GM04504 (cell line): ENCODE measurements at regions not wholly inside any gene's neighbourhood (a gene's known extent, or its start where the extent isn't known, plus 50 kb on each side); places are given as distances from the start of the nearest gene placed in this dataset.
"Not testable (repeated sequence)": the region's sequence is repeated elsewhere in the genome, so short reads cannot be mapped to it uniquely, and the experiment has no call there.

Experiments used
- DNase-seq: peaks from one replicate; pipeline ENCODE4 v3.0.0-alpha.2; 2012; ENCODE audit warnings: low read depth

DNA sequence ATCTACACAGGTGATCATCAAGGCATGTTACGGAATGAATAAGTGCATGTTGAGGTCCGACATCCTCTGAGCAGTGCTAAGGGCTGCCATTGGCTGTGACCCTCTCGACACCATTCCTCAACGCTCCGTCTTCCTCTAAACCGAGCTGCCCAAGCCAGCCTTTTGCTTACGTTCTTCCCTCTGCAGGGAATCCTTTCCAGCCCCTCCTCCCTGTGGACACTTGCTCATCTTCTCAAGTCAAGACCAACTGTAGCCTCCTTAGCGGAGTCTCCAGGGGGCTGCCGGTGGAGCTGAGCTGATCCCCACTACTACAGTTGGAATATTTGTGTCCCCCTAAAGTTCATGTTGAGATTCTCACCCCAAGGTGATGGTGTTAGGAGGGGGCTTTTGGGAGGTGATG, 781.0 kb downstream of the TBC1D22A start:
- DNase-seq, result no peak

DNA sequence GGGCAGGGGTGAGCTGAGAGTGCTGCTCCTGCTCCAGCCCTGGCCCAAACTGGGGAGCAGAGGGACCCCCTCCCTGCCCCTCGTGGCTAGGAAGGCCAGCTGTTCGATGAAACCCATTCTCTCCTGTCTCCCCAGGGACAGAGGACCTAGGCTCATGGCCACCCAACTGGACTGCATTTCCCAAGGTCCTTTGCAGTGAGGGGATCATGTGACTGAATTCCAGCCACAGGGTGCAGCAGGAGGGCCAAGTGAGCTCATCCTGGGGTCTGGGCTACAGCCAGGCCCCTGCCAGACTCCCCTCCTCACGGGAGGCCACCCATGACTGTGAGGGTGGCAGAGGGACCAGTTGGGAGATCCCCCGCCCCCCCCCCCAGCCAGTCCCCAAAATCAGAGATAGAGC, 777.6 kb downstream of the TBC1D22A start:
- DNase-seq, result no peak

DNA sequence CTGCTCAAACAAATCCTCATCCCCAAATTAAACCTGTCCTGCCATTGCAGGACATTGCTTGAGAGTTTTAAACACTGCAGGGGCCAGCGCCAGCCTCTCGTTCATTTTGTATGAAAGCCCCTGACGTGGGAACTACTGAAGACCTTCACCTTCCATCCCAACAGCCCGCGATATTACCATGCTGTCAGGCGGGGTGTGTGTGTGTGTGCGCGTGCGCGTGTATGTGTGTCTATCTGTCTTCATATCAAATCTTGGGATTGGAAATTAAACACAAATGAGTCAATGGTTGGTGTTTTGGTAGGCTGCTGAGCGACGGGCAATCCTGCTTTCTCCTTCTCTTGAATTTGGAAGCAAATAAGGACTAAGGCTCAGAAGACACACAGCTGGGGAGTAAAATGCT, 776.9 kb downstream of the TBC1D22A start:
- DNase-seq, result no peak

DNA sequence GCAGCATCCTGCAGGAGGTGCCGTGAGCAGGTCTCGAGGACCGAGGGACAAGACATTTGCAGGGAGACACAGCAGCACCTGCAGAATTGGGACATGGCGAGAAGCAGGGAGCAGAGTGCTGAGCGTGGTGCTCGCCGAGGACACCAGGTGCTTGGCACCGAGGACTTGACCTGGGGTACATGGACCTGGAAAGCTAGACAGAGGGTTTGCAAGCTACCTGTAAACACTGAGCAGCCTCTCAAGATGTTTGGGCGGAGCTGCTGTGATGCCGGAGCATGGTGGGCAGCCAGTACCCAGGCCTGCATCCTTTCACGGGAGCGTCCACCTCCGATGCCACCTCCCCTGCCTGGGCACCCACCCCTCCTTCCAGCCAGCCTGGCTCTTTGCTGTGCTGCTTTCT, 773.2 kb downstream of the TBC1D22A start:
- DNase-seq, result no peak

DNA sequence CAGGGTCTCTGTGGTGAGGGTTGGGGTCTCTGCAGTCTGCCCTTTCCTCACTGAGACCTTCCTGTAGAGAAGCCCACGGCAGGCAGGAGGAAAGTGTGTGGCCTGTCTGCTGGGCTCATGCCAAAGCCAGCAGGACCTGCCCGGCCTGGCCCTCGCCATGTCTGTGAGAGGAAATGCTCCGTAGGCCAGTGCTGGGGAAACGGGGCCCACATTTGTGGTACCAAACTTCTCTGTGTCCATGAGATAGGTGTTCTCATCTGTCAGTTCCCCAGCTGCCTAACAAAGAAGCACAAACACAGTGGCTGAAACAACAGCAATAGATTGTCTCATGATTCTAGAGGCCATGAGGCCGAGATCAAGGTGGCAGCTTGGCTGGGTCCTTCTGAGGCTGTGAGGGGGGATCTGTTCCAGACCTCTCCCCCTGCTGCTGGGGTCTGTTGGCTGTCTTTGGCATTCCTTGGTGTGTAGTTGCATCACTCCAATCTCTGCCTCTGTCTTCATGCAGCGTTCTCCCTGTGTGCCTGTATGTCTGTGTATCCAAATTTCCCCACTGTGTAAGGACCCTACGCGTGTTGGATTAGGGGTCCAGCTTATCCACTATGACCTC, 772.5 kb downstream of the TBC1D22A start:
- DNase-seq, result no peak

DNA sequence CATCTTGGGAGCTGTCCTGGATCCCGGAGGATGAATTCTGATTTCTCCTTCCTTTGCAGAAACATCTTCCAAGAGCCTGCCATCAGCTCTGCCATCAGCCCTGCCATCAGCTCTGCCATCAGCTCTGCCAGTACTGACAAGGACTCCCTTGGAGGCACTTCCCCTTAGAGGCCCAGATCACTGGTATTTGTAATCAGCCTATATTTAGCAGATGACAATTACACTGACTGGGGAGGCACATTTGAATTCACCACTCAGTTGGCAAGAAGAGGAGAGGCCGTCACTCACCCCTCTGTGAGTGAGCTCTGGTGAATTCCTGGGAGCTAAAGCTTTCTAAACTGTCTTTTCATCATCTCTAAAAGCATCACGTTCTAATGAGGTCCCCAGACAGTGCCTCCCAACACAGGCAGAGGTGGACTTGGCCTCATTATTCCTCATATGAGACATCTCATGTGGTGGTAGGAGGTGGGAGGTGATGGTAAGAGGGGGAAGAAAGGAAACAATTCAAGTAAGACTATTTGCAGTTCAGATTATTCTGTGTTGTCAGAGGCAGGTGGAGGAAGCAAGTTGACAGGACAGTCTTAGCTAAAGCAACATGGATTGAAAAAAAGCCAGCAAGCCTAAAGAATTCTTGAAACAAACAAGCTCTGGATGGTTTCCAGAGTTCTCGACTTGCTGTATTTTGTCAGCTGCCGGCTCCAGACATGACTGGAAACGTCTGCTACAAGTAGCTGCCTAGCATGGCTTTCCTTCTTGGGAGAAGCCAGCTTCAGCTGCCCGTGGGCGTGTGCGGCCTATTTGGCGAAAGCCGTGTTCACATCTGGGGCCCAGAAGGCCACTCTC, 771.7 kb downstream of the TBC1D22A start:
- no peak for DNase-seq

DNA sequence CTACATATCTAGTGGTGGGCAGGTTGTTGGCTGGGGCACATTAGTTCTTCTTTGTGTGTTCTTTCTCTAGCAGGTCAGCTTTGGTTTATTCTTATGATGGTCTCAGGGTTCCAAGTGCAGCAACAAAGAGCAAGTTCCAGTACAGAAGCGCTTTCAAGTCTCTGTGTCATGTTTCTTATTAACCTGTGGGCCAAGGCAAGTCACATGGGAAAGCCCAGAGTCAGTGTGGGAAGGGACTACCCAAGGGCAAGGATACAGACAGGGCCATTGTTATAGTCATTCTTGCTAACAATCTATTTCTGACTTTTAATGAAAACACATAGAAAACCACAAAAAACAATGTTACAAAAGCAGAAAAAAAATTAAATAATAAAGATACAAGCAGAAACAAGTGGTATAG, 754.6 kb downstream of the TBC1D22A start:
- DNase-seq, result no peak

DNA sequence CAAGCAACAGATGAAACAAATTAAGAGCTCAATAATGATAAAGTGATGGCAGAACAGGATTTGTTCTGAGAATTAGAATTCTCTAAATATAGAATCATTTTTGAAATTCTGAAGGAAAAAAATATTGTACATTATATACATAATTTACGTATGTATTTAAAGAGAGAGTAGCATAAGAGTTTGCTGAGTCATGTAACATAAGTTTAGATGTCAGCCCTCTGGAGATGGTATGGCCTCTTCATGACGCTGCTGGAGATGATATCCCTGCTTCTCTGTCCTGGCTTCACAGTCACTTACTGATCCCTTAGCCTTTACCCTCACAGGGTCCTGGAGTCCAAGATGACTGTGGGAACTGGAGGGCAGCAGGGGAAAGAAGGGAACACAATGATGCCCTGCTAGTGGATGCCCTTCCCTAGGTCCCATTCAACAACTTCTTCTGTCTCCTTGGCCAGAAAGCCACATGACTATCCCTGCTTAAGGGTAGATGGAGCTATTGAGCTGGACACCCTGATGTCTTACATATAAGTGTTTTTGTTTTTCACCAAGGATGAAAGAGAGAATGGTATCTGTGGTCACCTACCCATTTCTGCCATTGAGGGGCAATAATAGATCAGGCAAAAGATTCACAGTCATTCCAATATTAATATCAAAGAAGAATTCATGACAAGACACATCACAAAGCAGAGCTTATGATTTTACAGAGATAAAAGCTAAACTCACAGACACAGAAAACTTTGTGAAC, 753.1 kb downstream of the TBC1D22A start:
- no peak for DNase-seq

DNA sequence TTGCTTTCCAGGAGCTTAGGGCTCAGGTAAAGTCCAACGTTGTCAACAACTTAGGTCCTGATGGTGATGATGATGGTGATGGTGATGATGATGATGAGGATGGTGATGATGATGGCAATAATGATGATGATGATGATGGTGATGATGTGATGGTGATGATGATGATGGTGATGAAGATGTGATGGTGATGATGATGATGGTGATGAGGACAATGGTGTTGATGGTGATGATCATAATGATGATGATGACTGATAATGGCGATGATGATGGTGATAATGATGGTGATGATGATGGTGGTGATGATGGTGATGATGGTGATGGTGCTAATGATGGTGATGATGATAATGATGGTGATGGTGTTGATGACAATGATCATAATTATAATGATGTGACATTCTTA, 750.2 kb downstream of the TBC1D22A start:
- no peak for DNase-seq

DNA sequence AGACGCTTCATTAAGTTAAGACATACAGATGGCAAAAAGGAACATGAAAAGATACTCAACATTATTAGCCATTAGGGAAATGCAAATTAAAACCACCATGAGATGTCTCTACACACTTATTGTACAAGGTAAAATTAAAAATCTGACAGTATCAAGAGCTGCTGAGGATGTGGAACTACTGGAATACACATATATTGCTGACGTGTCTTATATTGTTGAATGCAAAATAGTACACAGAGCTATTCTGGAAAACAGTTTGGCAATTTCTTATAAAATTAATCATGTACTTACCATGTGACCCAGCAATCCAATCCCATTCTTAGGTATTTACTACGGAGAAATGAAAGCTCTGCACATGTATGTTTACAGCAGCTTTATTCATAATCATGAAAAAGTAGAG, 742.5 kb downstream of the TBC1D22A start:
- no peak for DNase-seq

DNA sequence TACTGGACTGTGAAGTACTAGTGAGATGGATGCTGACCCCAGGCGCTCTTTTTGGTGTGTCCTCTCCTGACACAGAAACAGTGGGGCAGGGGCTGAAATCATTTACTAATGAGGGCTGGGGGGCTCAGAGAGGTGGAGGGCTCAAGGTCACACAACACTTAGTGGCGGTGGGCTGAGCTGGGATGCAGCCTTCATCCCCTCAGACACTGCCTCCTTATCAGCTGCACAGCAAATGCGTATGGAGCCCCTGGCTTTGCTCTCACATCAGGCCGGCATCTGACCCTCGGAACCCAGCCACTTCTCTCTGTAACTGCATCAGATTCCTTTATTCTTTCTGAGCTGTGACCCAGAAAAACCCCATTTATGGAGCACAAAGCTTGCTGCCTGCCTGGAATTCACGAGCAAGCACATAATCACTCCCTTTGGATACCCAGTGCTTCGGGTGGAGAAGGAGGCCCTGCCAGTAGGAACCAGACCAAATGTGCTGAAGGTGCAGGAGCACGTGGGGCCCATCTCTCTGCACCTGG, 736.6 kb downstream of the TBC1D22A start:
- no peak for DNase-seq

DNA sequence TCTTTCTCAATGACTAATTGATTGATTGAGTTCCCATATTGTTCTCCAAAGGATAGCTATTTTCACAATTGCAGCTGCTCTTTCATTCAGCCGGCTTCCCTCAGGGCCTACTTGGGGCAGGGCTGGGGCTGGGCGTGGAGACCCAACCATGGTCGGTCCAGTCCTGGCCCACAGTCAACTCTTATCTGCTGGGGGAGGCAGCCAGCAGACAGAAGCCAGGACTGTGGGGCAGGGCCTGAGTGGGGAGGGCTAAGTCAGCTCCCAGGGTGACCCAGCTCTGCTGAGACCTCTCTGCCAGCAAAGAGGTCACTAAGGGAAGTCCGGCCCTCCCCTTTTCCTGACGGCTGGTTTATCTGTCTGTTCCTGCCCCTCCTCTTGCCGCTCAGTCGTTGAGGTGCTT, 735.2 kb downstream of the TBC1D22A start:
- no peak for DNase-seq

DNA sequence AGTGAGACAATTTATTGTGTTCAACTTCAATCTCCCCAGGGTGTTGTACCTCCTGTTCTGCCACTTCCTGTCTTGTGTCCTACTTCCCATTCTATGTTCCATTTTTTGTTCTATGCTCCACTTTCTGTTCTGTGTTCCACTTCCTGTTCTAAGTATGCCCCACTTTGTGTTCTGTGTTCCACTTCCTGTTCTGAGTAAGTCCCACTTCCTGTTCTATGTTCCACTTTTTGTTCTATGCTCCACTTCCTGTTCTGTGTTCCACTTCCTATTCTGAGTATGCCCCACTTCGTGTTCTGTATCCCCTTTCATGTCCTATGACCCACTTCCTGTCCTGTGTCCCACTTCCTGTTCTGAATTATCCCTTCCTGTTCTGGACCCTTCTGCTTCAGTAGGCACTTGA, 732.7 kb downstream of the TBC1D22A start:
- DNase-seq, result no peak

DNA sequence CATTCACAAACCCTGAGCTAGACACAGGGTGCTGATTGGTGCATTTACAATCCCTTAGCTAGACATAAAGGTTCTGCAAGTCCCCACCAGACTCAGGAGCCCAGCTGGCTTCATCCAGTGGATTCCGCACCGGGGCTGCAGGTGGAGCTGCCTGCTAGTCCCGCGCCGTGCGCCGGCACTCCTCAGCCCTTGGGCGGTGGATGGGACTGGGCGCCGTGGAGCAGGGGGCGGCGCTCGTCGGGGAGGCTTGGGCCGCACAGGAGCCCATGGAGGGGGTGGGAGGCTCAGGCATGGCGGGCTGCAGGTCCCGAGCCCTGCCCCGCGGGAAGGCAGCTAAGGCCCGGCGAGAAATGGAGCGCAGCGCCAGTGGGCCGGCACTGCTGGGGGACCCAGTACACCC, 725.7 kb downstream of the TBC1D22A start:
- DNase-seq, result not testable (repeated sequence)

DNA sequence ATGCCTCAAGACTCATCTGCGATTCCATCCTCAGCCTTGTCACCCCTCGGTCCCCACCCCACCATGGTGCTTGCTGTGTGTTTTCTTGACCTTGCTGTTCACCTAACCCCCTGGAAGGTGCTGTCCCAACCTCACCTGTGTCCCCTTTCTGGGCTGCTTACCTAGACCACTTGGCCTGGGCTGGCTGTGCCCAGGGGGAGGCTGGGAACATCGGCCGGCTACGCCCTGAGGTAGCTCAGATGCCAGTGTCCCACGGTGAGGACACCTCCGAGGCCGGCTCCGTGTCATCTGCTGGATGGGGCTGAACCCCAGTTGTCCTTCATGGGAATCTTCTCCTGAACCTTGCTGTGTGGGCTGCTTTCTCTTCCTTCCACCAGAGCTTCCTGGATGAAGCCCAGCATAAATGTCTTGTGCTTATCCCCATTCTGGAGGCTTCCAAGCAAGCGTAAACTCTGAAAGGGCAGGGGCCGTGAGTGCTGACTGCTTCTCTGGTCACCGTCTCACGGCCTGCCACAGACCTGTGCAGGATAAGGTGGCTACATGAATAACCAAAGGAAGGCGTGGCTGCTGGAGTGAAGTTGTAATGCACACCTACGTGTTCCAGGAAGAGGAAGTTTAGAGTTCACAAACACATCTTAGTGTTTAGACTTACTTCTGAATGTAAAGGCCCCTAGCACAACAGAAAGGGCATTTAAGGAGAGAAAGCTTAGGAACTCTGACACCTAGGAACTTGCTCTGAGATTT, 724.3 kb downstream of the TBC1D22A start:
- no peak for DNase-seq

DNA sequence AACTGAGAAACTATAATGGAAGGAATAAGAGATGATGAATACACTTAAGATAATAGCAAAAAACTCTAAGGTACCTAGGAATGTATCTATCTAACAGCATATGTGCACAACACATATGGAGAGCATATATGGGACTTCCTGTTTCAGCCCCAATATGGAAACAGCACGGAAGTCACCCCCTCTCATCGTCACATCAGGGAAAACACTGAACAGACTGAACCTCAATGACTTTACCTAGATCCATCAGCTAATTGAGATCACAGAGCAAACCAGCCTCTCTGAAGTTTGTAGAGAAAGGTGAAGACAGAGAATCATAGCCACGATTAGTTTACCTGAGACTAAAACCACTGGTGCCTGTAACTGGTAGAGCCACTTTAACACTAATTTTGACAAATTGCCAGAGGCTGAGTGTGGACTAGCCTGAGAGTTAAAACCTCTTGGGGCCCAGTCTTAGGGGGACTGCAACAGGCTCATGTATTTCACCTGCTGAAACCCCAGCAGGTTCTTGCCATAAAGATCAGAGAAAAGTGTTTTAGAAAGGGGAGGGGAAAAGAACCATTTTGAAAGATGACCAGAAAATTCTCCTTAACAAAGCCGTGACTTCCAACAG, 722.6 kb downstream of the TBC1D22A start:
- DNase-seq, result no peak

DNA sequence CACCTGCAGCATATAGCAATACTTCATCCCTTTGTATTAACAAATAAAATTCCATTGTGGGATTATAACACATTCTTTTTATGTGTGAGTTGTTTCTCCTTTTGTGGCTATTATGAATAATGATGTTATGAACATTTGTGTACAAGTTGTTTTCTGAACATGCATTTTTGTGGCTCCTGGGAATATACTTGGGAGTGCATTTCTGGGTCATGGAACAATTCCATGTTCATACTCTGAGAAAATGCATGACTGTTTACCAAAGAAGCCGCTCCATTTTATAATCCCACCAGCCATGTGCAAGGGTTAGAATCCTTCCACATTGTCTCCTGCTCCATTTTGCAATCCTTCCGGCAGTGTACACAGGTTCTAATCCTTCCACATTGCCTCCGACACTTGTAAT, 713.8 kb downstream of the TBC1D22A start:
- no peak for DNase-seq

DNA sequence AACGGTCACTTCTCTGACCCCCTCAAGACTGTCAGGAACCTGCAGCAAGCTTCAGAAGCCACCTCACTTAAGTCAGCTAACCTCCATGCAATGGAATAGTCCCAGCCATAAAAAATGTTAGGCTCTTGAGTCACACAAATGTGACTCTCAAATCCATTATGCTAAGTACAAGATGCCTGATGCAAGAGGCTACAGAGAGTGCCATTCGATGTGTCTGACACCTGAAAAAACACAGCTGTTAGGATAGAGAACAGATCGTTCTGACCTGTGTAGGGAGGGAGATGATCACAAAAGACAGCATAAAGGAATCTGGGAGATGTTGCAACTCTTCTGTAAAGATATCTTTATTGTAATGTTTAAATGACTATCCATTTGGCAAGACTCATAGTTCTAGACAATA, 712.4 kb downstream of the TBC1D22A start:
- no peak for DNase-seq

DNA sequence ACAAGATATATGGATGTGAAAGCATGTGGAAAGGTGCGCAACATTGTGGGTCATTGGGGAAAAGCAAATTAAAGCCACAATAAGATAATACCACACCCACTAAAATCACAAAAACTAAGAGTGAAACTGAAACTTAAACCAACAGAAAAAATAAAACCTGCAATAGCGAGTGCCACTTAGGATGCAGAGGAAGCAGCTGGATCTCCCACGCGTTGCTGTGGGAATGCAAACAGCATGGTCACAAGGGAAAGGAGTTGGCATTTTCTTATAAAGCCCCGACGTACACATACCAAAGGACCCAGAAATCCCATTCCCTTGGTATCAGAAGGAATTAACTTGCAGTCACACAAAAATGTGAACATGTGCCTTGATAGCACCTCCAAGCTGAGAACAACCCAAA, 712.0 kb downstream of the TBC1D22A start:
- no peak for DNase-seq

DNA sequence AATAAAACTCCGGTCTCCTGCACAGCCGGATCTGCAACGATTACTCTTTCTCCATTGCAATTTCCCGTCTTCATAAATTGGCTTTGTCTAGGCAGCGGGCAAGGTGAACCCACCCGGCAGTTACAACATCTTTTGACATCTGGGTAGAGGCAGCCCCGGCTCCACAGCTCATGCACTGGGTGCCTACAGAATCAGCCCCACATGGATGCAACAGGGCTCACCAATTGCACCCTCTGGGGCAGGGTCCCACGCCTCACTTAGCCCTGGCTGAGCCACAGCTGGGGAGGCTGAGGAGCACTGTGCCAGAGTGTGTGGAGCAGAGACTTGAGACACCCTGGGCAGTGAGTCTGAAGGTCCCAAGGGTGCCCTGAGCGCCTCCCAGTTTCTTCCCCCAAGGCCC, 710.2 kb downstream of the TBC1D22A start:
- DNase-seq, result no peak

DNA sequence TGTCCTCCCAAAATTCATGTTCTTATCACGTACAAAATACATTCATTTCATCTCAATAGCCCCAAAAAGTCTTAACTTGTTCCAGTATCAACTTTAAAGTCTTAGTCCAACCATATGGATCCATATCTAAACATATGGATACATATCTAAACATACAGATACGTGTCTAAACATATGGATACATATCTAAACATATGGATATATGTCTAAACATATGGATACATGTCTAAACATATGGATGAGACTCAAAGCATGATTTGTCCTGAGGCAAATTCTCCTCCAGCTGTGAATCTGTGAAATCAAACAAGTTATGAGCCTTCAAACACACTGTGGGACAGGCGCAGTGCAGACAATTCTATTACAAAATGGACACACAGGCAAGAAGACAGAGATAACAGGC, 709.0 kb downstream of the TBC1D22A start:
- no peak for DNase-seq

DNA sequence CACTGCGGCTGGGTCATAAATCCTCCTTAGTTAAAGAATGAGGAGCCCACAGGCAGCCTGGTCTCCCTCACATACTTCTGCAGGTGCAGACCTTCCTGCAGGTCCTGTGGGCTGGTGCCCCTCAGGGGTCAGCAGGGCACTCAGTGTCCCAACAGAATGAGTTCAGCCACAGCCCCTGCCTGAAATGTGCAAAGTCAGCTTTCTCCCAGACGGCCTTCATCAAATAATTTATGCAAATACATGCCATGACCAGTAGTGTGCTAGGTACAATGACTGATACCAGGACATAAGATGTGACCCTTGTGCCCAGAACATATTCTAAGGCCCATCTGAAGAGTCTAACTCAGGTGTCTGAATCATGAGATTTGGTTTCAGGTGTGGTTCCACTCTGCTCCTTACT, 703.4 kb downstream of the TBC1D22A start:
- no peak for DNase-seq
